Panc1 (cell line): ENCODE measurements at regions not wholly inside any gene's neighbourhood (a gene's known extent, or its start where the extent isn't known, plus 50 kb on each side); places are given as distances from the start of the nearest gene placed in this dataset.

Source experiments
- CTCF ChIP-seq: fragments of 450-650 bp; IDR thresholded peaks from 2 replicates; pipeline ENCODE4 v1.5.1; 2017; ENCODE audit warnings: mild to moderate bottlenecking
- POLR2AphosphoS5 ChIP-seq: IDR thresholded peaks from 2 replicates; pipeline ENCODE4 v1.6.1; 2012; ENCODE audit warnings: mild to moderate bottlenecking, low read depth, low read length, moderate library complexity
- TCF7L2 ChIP-seq: IDR thresholded peaks from 2 replicates; pipeline ENCODE4 v1.6.1; 2011; ENCODE audit warnings: mild to moderate bottlenecking, low read depth, low read length, inconsistent platforms

DNA sequence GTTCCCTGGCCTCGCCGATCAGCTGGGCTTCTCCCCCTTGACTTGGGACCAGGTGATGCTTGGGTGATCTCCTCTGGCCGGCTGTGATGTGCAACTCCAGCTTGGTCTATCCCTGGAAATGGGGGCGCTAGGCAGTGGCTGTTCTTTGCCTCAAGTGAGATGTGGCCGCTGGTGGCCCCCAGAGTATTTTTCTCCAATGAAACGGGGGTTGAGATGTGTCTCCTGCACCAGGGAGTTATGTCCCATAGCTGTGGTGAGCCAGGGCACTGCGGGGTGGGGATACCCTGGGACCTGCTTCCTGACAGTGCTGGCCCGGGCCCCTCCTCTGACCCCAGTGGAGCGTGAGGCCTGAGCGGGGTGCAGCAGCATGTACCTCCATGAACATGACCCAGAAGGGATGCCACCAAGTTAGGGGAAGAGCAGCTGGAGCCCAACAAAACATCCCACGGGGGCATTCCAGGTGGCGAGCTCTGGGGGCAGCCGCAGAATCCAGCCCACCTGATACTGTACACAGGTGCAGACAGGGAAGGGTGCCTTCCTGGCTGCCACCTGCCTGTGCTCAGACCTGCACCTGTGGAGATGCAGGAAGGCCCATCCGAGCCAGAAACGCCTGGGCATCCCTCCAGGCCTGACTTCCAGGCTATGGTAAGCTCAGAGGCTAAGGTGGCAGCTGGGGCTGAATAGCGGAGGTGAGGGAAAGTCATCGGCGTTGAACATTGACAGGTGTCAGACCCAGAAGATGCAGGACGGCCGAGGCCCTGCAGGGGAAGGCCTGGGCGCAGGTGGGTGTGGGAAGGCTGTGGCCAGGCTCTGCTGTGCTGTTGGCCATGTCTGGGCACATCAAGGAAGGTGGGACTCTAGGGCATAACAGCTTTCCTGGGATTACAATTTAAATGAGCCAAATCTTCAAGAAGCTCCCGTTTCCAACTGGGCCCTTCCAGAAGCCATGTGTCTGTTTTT lies 97.3 kb downstream of the CTTN start:
- TF ChIP-seq CTCF (no peak), TCF7L2 (no peak), POLR2AphosphoS5 (no peak)
